Lung microvascular endothelial cell (primary cell): ENCODE measurements at regions not wholly inside any gene's neighbourhood (a gene's known extent, or its start where the extent isn't known, plus 50 kb on each side); places are given as distances from the start of the nearest gene placed in this dataset.
"Not testable (repeated sequence)": the region's sequence is repeated elsewhere in the genome, so short reads cannot be mapped to it uniquely, and the experiment has no call there.

Experiments
- DNase-seq, 2 donors: peaks; one replicate each; pipeline versions ENCODE4 v3.0.0 to v3.0.0-alpha.2; 2010; ENCODE audit warnings: low read depth in 2 of 2

DNA sequence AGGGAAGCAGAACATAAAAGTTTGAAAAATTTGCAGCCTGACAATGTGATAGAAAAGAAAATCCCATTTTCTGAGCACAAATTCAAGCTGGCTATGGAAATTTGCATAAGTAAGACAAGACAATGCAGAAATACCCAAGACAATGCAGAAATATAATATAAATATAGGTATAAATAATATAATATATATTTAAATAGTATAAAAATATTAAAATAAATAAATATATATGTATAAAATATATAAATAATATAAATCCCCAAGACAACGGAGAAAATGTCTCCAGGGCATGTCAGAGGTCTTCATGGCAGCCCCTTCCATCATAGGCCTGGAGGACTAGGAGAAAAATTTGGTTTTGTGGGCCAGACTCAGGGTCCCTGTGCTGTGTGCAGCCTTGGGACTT is 125.0 kb upstream of the AADAT start:
- no peak for DNase-seq

DNA sequence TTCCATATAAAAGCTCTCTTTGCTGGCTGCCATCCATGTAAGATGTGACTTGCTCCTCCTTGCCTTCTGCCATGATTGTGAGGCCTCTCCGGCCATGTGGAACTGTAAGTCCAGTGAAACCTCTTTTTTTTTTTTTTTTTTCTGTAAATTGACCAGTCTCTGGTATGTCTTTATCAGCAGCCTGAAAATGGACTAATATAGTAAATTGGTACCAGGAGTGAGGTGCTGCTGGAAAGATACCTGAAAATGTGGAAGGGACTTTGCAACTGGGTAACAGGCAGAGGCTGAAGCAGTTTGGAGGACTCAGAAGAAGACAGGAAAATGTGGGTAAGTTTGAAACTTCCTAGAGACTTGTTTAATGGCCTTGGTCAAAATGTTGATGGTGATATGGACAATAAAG is 124.3 kb upstream of the AADAT start:
- DNase-seq, result no peak

DNA sequence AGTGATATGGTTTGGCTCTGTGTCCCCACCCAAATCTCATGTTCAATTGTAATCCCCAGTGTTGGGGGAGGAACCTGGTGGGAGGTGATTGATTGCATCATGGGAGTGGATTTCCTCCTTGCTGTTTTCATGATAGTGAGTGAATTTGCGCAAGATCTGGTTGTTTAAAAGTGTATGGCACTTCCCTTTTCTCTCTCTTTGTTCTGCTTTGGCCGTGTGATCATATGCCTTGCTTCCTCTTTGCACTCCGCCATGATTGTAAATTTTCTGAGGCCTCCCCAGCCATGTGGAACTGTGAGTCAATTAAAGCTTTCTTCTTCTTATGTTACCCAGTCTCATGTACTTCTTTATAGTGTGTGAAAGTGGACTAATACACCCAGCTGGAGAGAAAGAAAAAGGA is 113.0 kb upstream of the AADAT start:
- DNase-seq, result no peak

DNA sequence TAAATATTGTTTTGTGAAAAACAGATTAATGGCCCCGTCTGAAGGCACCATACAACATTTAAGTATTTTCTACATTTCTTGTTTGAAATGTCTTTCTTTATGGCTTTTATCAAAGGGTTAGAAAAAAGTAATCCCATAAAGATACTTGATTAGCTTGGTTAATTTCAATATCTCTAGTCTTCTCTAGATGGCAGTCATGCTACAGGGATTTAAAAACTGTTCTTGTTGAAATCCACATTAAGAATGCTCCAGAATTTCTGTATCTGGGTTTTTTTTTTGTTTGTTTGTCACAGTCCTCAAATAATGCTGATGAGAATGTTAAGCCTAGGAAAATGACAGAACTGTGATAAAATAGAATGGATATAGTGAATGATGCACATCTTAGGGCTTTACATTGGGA is 109.0 kb upstream of the AADAT start:
- DNase-seq, result no peak

DNA sequence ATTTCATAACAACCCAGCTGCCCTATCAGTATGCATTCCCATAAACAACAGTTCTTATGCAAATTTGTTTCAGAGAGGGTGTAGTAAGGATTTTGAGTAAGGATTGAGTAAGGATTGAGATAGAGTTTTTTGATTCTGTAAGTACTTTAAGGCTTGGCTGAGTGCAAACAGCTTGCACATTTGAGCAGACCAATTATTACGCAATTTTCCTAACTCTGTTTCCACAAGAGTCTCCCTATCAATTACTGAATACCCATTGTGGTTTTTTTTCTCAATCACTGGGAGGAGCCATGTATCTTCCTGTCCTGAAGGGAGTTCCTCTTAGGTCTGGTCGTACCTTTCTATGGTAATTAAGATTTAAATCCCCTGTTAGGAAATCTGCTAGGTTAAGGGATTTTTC is 105.0 kb upstream of the AADAT start:
- not testable (repeated sequence) for DNase-seq

DNA sequence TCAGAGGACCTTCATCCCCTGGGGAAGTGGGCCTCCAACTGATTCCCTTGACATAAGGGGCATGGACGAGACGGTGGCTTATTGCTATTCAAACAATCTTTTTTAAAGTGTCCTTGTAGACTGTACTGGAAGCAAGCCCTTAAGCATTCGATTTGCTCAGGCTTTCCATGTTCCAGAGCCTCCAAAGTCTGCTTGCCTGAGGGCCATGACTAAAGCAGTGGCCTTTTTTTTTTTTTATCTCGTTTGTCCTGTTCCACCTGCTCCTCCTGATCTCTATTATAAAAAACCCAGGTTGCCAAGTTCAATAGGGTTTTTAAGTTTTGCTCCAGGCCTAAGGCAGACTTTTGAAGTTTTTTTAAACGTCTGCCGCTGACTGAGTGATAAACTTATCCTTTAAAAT is 103.7 kb upstream of the AADAT start:
- DNase-seq, result no peak

DNA sequence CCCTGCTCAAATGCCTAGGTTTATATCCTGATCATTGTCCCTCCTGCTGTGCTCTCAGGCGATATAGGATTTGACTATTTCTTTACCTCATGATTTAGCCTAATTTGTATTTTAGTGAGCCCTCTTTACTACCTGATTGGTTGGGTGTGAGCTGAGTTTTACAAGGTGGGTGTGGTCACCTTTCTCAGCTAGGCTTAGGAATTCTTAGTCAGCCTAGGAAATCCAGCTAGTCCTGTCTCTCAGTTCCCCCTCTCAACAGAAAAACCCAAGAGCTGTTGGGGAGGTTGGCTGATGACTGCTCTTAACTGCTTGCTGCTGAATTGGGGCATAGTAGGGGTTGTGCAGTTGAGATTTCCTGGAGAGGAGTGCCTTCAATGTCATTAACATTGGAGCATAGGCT is 100.5 kb upstream of the AADAT start:
- DNase-seq, result no peak

DNA sequence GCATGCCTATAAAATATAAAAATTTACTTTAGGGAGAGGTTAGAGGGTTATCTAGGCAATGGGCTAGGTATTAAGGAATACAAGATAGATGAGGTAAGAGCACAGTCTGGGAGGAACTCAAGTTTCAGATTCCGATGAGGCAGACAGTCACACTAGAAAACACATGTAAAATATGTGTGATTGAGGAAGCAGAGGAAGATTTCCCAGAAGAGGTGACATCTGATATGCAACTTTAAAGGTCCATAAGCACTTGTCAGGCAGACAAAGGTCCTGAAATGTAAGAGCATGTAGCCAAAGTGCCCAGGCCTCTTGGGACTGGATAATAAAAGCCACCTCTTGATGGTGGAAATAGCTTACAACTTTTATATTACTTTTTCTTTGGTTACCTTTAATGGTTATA is 81.1 kb upstream of the AADAT start:
- no peak for DNase-seq

DNA sequence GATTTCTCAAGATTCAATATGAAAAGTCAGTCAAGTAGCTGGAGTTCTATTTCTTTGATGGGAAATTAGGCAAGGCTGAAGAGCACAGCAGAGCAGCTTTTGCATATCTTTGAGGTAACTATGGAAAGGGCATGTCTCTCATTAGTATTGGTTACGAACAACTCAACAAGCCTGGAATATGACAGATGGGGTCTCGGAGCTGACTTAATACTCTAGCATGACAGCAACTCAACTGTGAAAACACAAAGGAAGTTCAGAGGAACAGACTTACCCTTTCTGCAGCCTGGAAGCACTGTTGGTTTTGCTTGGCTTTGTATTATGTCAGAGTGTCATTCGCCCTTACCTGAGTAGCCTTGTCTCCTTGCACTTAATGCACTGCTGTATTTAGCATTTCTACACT is 79.9 kb upstream of the AADAT start:
- DNase-seq, result no peak

DNA sequence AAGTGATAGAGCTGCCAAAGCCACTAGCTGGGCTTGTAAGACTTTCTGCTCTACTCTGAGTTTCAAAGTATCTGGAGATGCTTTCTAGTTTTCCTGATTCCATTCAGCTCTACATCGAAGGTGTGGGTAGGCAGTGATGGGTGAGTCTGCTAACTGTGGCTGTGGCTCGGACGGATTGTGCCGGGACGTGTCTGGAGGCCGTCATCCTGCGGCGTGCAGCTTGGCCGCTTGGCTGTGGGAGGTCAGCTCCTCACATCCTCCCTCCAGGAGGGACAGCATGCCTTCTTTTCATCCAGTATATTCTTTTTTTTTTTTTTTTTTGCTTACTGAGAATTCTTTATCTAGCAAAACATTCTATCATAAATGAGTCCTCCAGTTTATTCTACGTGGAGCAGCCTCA is 77.9 kb upstream of the AADAT start:
- no peak for DNase-seq

DNA sequence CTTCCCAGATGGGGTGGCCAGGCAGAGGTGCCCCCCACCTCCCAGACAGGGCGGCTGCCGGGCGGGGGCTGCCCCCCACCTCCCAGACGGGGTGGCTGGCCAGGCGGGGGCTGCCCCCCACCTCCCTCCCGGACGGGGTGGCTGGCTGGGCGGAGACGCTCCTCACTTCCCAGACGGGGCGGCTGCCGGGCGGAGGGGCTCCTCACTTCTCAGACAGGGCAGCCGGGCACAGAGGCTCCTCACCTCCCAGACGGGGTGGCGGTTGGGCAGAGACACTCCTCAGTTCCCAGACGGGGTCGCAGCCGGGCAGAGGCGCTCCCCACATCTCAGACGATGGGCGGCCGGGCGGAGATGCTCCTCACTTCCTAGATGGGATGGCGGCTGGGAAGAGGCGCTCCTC is 76.4 kb upstream of the AADAT start:
- not testable (repeated sequence) for DNase-seq

DNA sequence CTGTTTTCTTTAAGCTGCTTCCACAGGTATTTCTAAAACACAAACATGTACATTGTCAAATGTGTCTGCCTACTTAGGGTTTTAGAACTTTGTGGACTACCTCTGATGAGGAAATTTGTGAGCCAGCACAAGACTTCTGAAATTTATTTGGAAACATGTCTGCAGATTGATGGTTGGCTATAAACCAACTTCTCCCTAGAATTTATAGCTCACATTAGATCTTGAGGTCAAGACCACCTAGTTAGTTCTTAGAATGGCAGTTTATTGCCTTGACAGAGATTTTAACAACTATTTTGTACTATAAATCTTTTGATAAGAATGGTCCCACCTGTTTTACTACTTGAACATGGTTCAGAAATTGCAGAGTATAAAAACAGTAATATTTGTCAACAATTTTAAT is 72.7 kb upstream of the AADAT start:
- DNase-seq, result no peak

DNA sequence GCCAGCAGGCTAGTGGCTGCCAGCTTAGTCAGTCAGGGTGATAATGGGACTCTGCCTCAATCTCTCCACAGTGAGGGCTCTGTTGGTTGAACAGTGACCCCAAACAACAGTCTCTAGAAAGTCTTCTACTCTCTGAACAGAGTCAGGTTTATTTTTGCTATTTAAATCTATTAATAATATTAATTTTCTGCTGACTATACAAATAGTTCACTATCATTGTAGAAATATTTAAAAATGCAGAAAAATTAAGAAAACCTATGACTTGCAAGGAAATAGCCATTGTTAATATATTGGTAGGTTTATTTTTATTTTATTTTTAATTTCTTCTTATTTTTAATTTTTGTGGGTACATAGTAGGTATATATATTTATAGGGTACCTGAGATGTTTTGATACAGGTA is 67.9 kb upstream of the AADAT start:
- DNase-seq, result no peak

DNA sequence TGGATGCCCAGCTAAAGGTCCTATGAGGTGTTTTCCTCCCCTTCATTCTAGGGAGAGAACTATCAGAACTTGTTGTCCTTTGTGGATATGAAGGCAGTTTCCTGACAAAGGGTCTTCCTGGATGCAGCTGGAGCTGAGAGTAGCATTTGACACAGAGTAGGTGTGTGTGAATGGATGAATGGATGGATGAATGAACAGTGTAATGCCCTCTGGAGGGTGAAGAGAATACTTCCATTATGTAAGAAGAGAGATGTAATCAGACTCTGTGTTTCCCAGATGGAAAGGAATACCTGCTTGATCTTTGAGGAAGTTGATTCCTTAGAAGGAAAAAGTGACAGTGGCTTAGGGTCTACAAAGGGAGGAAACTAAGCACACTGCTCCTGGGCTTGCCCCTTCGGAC is 55.4 kb upstream of the AADAT start:
- no peak for DNase-seq

DNA sequence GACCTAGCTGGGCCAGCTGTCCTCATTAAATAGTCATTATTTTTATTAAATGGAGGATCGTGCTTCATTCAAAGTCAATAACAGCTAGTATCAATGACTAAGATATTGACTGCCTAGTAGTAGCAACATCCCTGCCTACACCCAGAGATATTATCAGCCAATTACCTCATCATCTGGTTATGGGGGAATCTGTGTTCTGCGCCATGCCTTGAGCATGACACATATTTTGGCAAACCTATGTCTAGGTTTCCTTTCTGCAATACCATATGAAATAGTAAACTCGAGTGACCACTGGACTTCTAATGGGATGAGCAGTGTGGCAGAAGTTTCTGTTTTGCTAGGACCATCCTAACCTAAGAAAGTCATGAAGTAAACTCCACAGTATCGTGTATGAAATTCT is 50.0 kb upstream of the AADAT start:
- DNase-seq, result peak in 1 of 2 donors; percentile 6
